ENCODE measurements at regions not wholly inside any gene's neighbourhood (a gene's known extent, or its start where the extent isn't known, plus 50 kb on each side); places are given as distances from the start of the nearest gene placed in this dataset.
A peak's percentile ranks its signal among the peaks of the same experiment; 100 is the strongest.

DNA sequence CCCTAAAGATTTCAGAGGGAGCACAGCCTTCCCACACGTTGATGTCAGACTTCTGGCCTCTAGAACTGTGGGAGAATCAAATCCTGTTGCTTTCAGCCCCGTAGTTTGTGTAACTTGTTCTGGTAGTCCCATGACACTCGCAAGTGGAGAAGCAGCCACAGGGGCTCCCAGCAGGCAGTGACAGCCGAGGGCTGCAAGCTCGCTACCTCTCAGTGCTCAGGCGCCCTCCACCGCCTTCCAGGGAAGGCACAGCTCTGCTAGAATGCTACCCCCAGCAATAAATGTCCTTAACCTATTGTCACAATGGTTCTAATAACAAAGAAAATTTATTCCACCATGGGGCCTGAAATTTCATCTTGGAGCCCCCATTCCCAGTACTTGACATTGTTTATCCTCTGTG is 143.1 kb upstream of the ZNF236 start:
- Histone ChIP-seq H3K79me2 (ENCODE audit: low read depth) (no peaks in the 10 kb centered on the region), H4K20me1 (ENCODE audit: low read depth) (no peaks in the 10 kb centered on the region), H3K4me1 (peaks cover 20% of the 10 kb centered on the region), H3K9me3 (ENCODE audit: low read depth) (no peaks in the 10 kb centered on the region), H3K9ac (no peak overlapping the region), H3K36me3 (no peaks in the 10 kb centered on the region), H3K4me2 (peak overlapping the region; percentile 16), H3K27me3 (no peaks in the 10 kb centered on the region), H3K27ac (no peak overlapping the region), H2AFZ (replicated peaks) (no peak overlapping the region), H3F3A (ENCODE audit: low read depth) (peaks cover 16% of the 10 kb centered on the region), H3K4me3 (no peak overlapping the region)
- Mint-ChIP-seq H3K36me3 (no peaks in the 10 kb centered on the region), H3K4me3 (no peak overlapping the region), H3K27me3 (ENCODE audit: insufficient read depth, low read depth) (peaks cover 8% of the 10 kb centered on the region), H3K27ac (peak overlapping the region; percentile 93), H3K9me3 (no peaks in the 10 kb centered on the region), H3K4me1 (peaks cover 25% of the 10 kb centered on the region)
- TF ChIP-seq, protein P1, sequence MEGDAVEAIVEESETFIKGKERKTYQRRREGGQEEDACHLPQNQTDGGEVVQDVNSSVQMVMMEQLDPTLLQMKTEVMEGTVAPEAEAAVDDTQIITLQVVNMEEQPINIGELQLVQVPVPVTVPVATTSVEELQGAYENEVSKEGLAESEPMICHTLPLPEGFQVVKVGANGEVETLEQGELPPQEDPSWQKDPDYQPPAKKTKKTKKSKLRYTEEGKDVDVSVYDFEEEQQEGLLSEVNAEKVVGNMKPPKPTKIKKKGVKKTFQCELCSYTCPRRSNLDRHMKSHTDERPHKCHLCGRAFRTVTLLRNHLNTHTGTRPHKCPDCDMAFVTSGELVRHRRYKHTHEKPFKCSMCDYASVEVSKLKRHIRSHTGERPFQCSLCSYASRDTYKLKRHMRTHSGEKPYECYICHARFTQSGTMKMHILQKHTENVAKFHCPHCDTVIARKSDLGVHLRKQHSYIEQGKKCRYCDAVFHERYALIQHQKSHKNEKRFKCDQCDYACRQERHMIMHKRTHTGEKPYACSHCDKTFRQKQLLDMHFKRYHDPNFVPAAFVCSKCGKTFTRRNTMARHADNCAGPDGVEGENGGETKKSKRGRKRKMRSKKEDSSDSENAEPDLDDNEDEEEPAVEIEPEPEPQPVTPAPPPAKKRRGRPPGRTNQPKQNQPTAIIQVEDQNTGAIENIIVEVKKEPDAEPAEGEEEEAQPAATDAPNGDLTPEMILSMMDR (IDR thresholded peaks at IDR 0.05), result peak; percentile 22
- TF ChIP-seq EZH2 (IDR thresholded peaks at IDR 0.05), result no peak
- no peak for TF ChIP-seq EZH2phosphoT487 (IDR thresholded peaks at IDR 0.05)
- peak; percentile 56 for DNase-seq (ENCODE audit: low spot score)

DNA sequence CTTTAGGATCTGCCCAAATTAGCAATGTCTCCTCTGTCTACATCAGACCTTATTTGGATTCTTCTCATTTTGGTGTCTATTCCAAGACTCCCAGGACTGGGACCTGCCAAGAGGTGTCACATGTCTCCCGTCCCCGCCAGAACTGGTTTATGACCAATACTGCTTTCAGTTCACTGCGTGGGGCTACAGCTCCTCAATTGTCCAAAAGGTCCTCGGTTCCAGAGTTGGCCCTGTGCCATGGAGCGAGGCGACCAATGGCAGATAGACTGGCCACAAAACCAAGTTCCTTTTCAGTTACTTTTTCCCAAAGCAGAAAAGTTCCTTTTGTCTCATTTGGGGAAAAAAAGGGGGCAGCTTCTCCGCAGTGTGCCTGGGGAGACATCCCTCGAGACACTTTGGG is 144.1 kb upstream of the ZNF236 start:
- H3K4me3 Mint-ChIP-seq, result no peak overlapping the region
- H3K4me3 ChIP-seq, result no peak overlapping the region
- peaks cover 8% of the 10 kb centered on the region for H3K27me3 Mint-ChIP-seq (ENCODE audit: insufficient read depth, low read depth)
- H3K4me1 Mint-ChIP-seq, result peaks cover 23% of the 10 kb centered on the region
- H3K27me3 ChIP-seq, result no peaks in the 10 kb centered on the region
- H3K9ac ChIP-seq, result no peak overlapping the region
- no peaks in the 10 kb centered on the region for H3K9me3 Mint-ChIP-seq
- peaks cover 12% of the 10 kb centered on the region for H3K4me1 ChIP-seq
- H2AFZ ChIP-seq (replicated peaks), result no peak overlapping the region
- TF ChIP-seq EZH2phosphoT487 (IDR thresholded peaks at IDR 0.05), result no peak
- TF ChIP-seq, protein P1 (IDR thresholded peaks at IDR 0.05), result no peak
- TF ChIP-seq EZH2 (IDR thresholded peaks at IDR 0.05), result no peak
- no peaks in the 10 kb centered on the region for H3K9me3 ChIP-seq (ENCODE audit: low read depth)
- H4K20me1 ChIP-seq (ENCODE audit: low read depth), result no peaks in the 10 kb centered on the region
- H3K27ac Mint-ChIP-seq, result peak overlapping the region; percentile 53
- peaks cover 16% of the 10 kb centered on the region for H3F3A ChIP-seq (ENCODE audit: low read depth)
- H3K79me2 ChIP-seq (ENCODE audit: low read depth), result no peaks in the 10 kb centered on the region
- DNase-seq (ENCODE audit: low spot score), result no peak
- no peaks in the 10 kb centered on the region for H3K36me3 Mint-ChIP-seq
- no peaks in the 10 kb centered on the region for H3K36me3 ChIP-seq
- H3K4me2 ChIP-seq, result no peak overlapping the region
- H3K27ac ChIP-seq, result no peak overlapping the region

DNA sequence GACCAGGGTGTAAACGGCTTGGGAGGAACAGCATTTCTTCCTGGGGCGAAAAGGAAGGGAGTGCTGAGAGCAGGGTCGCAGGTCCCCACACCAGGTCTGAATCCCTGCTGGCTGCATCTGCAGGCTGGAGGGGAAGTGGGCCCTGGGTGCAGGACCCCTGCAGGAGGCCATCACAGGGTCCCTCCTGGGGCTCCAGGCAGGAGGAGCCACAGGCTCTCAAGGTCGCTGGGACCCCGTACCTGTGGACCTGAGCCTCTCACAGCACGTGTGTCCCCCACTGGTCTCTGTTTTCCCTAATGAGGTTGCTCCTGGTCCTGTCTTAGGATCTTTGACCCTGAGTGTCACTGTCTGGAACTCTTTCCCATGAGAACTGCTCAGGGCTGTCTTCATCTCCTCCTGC is 147.8 kb upstream of the ZNF236 start:
- Histone ChIP-seq H3K9me3 (ENCODE audit: low read depth) (no peaks in the 10 kb centered on the region), H3K36me3 (no peaks in the 10 kb centered on the region), H3K9ac (no peak overlapping the region), H3K4me3 (no peak overlapping the region), H3K79me2 (ENCODE audit: low read depth) (no peaks in the 10 kb centered on the region), H3K27me3 (no peaks in the 10 kb centered on the region), H4K20me1 (ENCODE audit: low read depth) (no peaks in the 10 kb centered on the region), H3F3A (ENCODE audit: low read depth) (peaks cover 5% of the 10 kb centered on the region), H2AFZ (replicated peaks) (no peak overlapping the region), H3K4me1 (peaks cover 5% of the 10 kb centered on the region), H3K27ac (no peak overlapping the region), H3K4me2 (no peak overlapping the region)
- no peak overlapping the region for H3K27ac Mint-ChIP-seq
- no peak for DNase-seq (ENCODE audit: low spot score)
- no peaks in the 10 kb centered on the region for H3K9me3 Mint-ChIP-seq
- H3K4me1 Mint-ChIP-seq, result peaks cover 8% of the 10 kb centered on the region
- peaks cover 3% of the 10 kb centered on the region for H3K27me3 Mint-ChIP-seq (ENCODE audit: insufficient read depth, low read depth)
- H3K4me3 Mint-ChIP-seq, result no peak overlapping the region
- no peaks in the 10 kb centered on the region for H3K36me3 Mint-ChIP-seq
- no peak for TF ChIP-seq EZH2phosphoT487 (IDR thresholded peaks at IDR 0.05)
- TF ChIP-seq, protein P1 (IDR thresholded peaks at IDR 0.05), result no peak

Data from neural progenitor cell (in vitro differentiated cells).